MM.1S (cell line): ENCODE measurements at regions not wholly inside any gene's neighbourhood (a gene's known extent, or its start where the extent isn't known, plus 50 kb on each side); places are given as distances from the start of the nearest gene placed in this dataset.

ENCODE experiments used
- CTCF ChIP-seq: fragments of 300-600 bp; sonication (generic); IDR thresholded peaks from 2 replicates; pipeline ENCODE4 v1.5.1; 2016; ENCODE audit warnings: antibody characterized with exemption, low read length, mixed read lengths
- EZH2 ChIP-seq: fragments of 300-600 bp; sonication (generic); optimal IDR thresholded peaks from 2 replicates; pipeline ENCODE3; 2017; ENCODE audit warnings: low read depth, mild to moderate bottlenecking, antibody characterized with exemption, low read length, mixed read lengths
- EZH2phosphoT487 ChIP-seq: fragments of 300-600 bp; sonication (generic); IDR thresholded peaks from 2 replicates; pipeline ENCODE4 v1.6.1; 2018; ENCODE audit warnings: antibody characterized with exemption, low read length

- TF ChIP-seq CTCF (no peak), EZH2 (no peak), EZH2phosphoT487 (no peak)
Observed at GRCh38 chr11:15374418-15374817, 259.7 kb downstream of the INSC start.
